ENCODE measurements at regions not wholly inside any gene's neighbourhood (a gene's known extent, or its start where the extent isn't known, plus 50 kb on each side); places are given as distances from the start of the nearest gene placed in this dataset.

DNA sequence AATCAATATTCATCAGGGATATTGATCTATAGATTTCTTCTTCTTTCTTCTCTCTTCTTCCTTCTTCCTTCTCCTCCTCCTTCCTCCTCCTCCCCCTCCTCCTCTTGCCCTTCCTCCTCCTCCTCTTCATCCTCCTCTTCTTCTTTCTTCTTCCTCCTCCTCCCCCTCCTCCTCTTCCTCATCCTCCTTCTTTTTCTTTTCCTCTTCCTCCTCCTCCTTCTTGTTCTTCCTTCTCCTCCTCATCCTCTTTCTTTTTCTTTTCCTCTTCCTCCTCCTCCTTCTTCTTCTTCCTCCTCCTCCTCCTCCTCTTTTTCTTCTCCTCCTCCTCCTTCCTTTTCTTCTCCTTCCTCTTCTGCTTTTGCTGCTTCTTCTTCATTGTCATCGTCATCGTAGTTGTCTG is 52.4 kb upstream of the SERINC1 start:
- no peak for DNase-seq (ENCODE audit: low read depth)

DNA sequence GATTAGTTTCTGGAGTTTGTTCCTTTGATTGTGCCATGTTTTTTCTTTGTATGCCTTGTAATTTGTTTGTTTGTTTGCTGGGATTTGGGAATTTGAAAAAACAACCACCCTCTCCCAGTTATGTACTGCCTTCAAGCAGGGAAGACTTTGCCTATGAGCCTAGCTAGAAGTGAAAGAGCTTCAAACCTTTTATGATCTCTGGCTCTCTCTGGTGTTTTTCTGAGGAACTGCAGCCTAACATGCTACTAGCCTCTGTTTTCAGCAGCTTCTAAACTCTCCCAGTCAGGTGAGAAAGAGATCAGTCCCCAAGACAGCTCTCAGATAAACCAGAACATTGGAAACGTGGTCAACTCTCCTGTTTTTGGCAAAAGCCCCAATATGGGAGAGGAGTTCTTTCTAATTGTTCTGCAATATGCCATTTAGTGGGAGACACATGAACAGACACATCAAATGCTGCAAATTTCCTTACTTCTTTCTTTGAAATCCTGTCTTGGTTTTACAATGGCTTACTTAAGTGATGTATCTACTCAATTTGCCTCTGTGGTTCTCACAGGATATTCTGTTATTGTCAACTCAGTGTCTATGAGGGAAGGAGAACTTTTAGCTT is 58.9 kb upstream of the SERINC1 start:
- peak; percentile 52 for DNase-seq (ENCODE audit: low read depth)

DNA sequence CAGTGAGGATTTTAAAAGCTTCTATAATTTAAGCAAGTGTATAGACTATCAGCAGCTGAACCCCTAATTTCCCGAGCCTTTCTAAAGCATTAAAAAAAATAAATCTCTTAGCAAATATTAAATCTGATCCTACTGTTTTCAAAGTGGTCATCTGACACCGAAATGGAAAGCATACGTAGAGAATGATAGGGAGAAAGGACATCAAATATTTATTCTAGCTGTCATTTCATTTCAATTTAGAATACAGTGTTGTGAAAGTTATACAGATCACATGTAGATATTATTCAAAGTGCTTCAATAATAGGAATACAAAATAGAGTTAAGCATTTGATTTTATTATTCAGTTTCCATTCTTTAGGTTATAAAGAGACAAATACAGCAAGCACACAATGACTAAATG is 61.9 kb upstream of the PKIB start:
- no peak for DNase-seq (ENCODE audit: low read depth)

DNA sequence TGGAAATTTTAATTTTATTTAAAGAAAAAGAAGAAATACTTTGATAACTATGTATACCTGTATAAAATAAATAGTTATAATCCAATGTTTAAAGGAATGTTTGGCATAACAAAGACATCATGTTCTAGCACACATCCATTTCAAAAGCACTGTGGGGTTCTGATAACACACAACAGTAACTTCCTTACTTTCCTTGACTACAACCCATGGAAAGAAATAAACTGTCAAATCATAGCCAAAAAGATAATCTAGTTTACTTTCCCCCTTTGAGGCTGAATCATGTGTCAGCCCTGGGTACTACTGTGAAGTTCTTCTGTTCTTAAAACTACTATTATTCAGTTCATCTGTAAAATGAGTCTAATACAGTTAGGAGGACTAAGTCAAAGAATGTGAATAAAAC is 61.4 kb upstream of the PKIB start:
- no peak for DNase-seq (ENCODE audit: low read depth)

DNA sequence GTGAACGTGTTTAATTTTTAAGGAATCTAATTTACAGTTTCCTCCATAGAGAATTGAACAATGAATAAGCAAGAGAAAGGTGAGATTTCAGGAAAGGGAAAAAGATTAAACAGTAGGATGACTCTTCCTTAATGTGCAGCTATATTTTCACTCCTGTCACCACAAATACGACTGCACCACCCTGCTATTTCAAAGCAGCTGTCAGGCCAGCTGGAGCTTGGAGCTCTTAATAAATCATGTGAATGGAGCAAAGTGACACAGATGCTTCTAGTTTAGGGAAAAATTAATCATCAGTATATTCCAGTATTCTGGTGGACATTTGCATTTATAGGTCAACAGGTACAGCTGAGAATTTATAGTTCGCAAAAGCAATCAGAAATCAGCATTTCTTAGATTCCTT is 56.5 kb upstream of the PKIB start:
- no peak for DNase-seq (ENCODE audit: low read depth)

DNA sequence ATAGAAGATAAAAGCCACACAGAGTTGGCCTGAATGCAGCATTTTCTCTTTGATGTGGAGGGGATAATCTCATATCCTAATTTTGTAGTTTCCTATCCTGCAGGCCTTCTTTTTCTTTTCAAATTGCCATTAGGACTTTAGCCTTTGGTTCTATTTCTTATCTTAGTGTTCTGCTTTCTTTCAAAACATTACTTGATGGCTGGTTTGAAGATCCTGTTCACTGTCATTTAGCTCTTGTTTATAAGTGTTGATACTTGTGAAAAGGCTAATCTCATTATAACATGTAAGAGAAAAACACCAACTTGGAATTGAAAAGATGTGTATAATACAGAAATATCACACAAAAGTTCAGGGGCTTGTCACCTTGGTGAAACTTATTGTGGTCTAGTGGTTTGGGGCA is 54.6 kb upstream of the PKIB start:
- DNase-seq (ENCODE audit: low read depth), result no peak

DNA sequence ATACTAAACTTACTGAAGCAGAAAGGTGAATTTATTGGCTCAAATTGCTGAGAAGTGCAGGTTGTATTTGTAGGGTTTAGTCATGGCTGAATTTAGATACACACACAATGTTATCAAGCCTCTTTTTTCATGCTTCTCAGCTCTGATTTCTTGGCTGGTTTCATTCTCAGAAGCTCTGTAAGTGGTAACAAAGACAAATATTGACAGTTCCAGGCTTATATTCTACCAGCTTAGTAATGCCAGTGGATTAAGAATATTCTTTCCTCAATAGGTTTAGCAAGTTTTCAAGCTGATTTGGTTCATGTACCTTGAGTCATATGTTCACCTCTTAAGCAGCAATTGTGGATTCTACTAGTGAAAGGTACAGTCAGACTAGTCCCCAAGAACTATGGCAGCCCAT is 52.1 kb upstream of the PKIB start:
- no peak for DNase-seq (ENCODE audit: low read depth)

Data from fibroblast of gingiva (primary cell).